ENCODE measurements at regions not wholly inside any gene's neighbourhood (a gene's known extent, or its start where the extent isn't known, plus 50 kb on each side); places are given as distances from the start of the nearest gene placed in this dataset.

GRCh38 chr3:20811631-20812030 lies 625.6 kb upstream of the SGO1 start:
- TF ChIP-seq CTCF (IDR thresholded peaks at IDR 0.05) (no peak), POLR2A (IDR thresholded peaks at IDR 0.05) (no peak), EP300 (IDR thresholded peaks at IDR 0.05) (no peak)
